Astrocyte (in vitro differentiated cells and primary cell): ENCODE measurements at regions not wholly inside any gene's neighbourhood (a gene's known extent, or its start where the extent isn't known, plus 50 kb on each side); places are given as distances from the start of the nearest gene placed in this dataset.

ENCODE experiments used
- DNase-seq: peaks from one replicate; pipeline ENCODE4 v3.0.0-alpha.2; 2010; ENCODE audit warnings: low read depth
- FAIRE-seq: peaks from 2 replicates; lab custom pipeline; 2011; peaks lifted over from hg19 to GRCh38; lab: Jason Lieb, UNC
- H2AFZ ChIP-seq: 2 replicates; pipeline ENCODE4 v1.6.0; 2012; ENCODE audit warnings: low read depth, low read length, inconsistent platforms
- H3K27ac ChIP-seq: 2 replicates; pipeline ENCODE4 v1.5.1; 2011; ENCODE audit warnings: low read depth, low read length, inconsistent platforms
- H3K27me3 ChIP-seq: 2 replicates; pipeline ENCODE4 v1.6.0; 2011; ENCODE audit warnings: low read length, inconsistent platforms; ENCODE audit not compliant: insufficient read depth
- H3K36me3 ChIP-seq: 2 replicates; pipeline ENCODE4 v1.5.1; 2011; ENCODE audit warnings: low read length, inconsistent platforms; ENCODE audit not compliant: insufficient read depth
- H3K4me1 ChIP-seq: 2 replicates; pipeline ENCODE4 v1.5.1; 2011; ENCODE audit warnings: low read length, inconsistent platforms; ENCODE audit not compliant: insufficient read depth
- H3K4me2 ChIP-seq: 2 replicates; pipeline ENCODE4 v1.6.0; 2012; ENCODE audit warnings: low read length, inconsistent platforms
- H3K4me3 ChIP-seq: 2 replicates; pipeline ENCODE4 v1.5.1; 2011; ENCODE audit warnings: low read depth, mild to moderate bottlenecking, low read length, inconsistent platforms; ENCODE audit not compliant: insufficient read depth
- H3K79me2 ChIP-seq: 2 replicates; pipeline ENCODE4 v1.6.0; 2012; ENCODE audit warnings: mild to moderate bottlenecking, low read length, inconsistent platforms; ENCODE audit not compliant: insufficient read depth
- H3K9ac ChIP-seq: 2 replicates; pipeline ENCODE4 v1.6.0; 2012; ENCODE audit warnings: mild to moderate bottlenecking, low read length, inconsistent platforms
- H3K9me3 ChIP-seq: 2 replicates; pipeline ENCODE4 v1.5.1; 2012; ENCODE audit warnings: low read depth, mild to moderate bottlenecking, low read length, inconsistent platforms; ENCODE audit not compliant: insufficient read depth
- H4K20me1 ChIP-seq: 2 replicates; pipeline ENCODE4 v1.6.0; 2012; ENCODE audit warnings: low read length, inconsistent platforms; ENCODE audit not compliant: insufficient read depth
- H3K27ac Mint-ChIP-seq: one replicate; pipeline ENCODE4 v1.8.0; 2021; ENCODE audit warnings: mild to moderate bottlenecking, mixed read lengths; ENCODE audit not compliant: unreplicated experiment
- H3K27me3 Mint-ChIP-seq: one replicate; pipeline ENCODE4 v1.8.0; 2021; ENCODE audit warnings: low read depth, mixed read lengths; ENCODE audit not compliant: unreplicated experiment
- H3K36me3 Mint-ChIP-seq: one replicate; pipeline ENCODE4 v1.8.0; 2021; ENCODE audit warnings: low read depth, mixed read lengths; ENCODE audit not compliant: unreplicated experiment
- H3K4me1 Mint-ChIP-seq: one replicate; pipeline ENCODE4 v1.8.0; 2021; ENCODE audit warnings: low read depth, mixed read lengths; ENCODE audit not compliant: unreplicated experiment
- H3K4me3 Mint-ChIP-seq: one replicate; pipeline ENCODE4 v1.8.0; 2021; ENCODE audit warnings: mild to moderate bottlenecking, moderate library complexity, mixed read lengths; ENCODE audit not compliant: unreplicated experiment
- H3K9me3 Mint-ChIP-seq: one replicate; pipeline ENCODE4 v1.8.0; 2021; ENCODE audit warnings: mild to moderate bottlenecking, mixed read lengths; ENCODE audit not compliant: unreplicated experiment
- EZH2 ChIP-seq: IDR thresholded peaks from 2 replicates; pipeline ENCODE4 v1.6.1; 2012; ENCODE audit warnings: mild to moderate bottlenecking, low read length, inconsistent platforms; ENCODE audit not compliant: insufficient read depth
- TF ChIP-seq, protein P1 (sequence below): IDR thresholded peaks from 2 replicates; pipeline ENCODE4 v1.5.1; 2011; ENCODE audit warnings: low read depth, mild to moderate bottlenecking, inconsistent platforms, low read length, moderate library complexity; ENCODE audit not compliant: insufficient read depth

GRCh38 chr1:47623557-47623940 lies 185.7 kb downstream of the FOXD2 start:
- no peaks in the 10 kb centered on the region for H3K36me3 ChIP-seq
- peaks cover 38% of the 10 kb centered on the region for H3K27me3 Mint-ChIP-seq
- no peaks in the 10 kb centered on the region for H4K20me1 ChIP-seq
- no peaks in the 10 kb centered on the region for H3K36me3 Mint-ChIP-seq
- FAIRE-seq (no peak), DNase-seq (no peak)
- no peak overlapping the region for H3K4me3 ChIP-seq
- peaks cover 2% of the 10 kb centered on the region for H3K9me3 Mint-ChIP-seq
- H3K79me2 ChIP-seq, result no peaks in the 10 kb centered on the region
- no peak overlapping the region for H3K4me2 ChIP-seq
- no peaks in the 10 kb centered on the region for H3K9me3 ChIP-seq
- no peak for TF ChIP-seq EZH2
- TF ChIP-seq, protein P1, sequence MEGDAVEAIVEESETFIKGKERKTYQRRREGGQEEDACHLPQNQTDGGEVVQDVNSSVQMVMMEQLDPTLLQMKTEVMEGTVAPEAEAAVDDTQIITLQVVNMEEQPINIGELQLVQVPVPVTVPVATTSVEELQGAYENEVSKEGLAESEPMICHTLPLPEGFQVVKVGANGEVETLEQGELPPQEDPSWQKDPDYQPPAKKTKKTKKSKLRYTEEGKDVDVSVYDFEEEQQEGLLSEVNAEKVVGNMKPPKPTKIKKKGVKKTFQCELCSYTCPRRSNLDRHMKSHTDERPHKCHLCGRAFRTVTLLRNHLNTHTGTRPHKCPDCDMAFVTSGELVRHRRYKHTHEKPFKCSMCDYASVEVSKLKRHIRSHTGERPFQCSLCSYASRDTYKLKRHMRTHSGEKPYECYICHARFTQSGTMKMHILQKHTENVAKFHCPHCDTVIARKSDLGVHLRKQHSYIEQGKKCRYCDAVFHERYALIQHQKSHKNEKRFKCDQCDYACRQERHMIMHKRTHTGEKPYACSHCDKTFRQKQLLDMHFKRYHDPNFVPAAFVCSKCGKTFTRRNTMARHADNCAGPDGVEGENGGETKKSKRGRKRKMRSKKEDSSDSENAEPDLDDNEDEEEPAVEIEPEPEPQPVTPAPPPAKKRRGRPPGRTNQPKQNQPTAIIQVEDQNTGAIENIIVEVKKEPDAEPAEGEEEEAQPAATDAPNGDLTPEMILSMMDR, result no peak
- H3K4me1 Mint-ChIP-seq, result peaks cover 4% of the 10 kb centered on the region
- H3K27ac Mint-ChIP-seq, result no peak overlapping the region
- no peak overlapping the region for H3K27ac ChIP-seq
- no peak overlapping the region for H2AFZ ChIP-seq
- H3K4me1 ChIP-seq, result no peaks in the 10 kb centered on the region
- no peaks in the 10 kb centered on the region for H3K27me3 ChIP-seq
- no peak overlapping the region for H3K9ac ChIP-seq
- no peak overlapping the region for H3K4me3 Mint-ChIP-seq

- Mint-ChIP-seq H3K36me3 (no peaks in the 10 kb centered on the region), H3K27me3 (peaks cover 40% of the 10 kb centered on the region), H3K9me3 (peaks cover 2% of the 10 kb centered on the region), H3K4me1 (peaks cover 4% of the 10 kb centered on the region), H3K4me3 (no peak overlapping the region), H3K27ac (no peak overlapping the region)
- H3K9me3 ChIP-seq, result no peaks in the 10 kb centered on the region
- H3K36me3 ChIP-seq, result no peaks in the 10 kb centered on the region
- no peaks in the 10 kb centered on the region for H3K4me1 ChIP-seq
- H3K4me2 ChIP-seq, result no peak overlapping the region
- no peak overlapping the region for H2AFZ ChIP-seq
- H3K27me3 ChIP-seq, result no peaks in the 10 kb centered on the region
- no peak overlapping the region for H3K27ac ChIP-seq
- no peak overlapping the region for H3K9ac ChIP-seq
- DNase-seq (no peak), FAIRE-seq (no peak)
- TF ChIP-seq, protein P1, result no peak
- TF ChIP-seq EZH2, result no peak
- H3K79me2 ChIP-seq, result no peaks in the 10 kb centered on the region
- H4K20me1 ChIP-seq, result no peaks in the 10 kb centered on the region
- H3K4me3 ChIP-seq, result no peak overlapping the region
Measured at GRCh38 chr1:47624531-47624930, 186.7 kb downstream of the FOXD2 start.

DNA sequence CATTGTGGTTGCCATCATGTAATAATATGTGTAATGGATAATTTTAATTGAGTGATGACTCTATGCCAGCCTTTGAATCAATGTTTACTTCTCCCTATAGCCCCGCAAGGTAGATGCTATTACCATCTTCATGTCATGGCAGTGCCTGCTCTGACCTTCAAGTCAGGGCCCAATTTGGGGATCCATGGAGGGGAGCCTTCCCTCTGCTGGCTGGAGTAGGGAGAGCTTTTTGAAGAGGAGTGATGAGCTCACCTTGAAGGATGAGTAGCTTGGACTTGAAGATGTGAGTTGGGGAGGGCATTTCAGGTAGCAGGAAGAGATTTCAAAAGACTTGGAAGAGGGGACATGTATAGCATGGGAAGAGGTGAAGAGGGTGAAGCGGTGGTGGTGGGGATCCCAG lies 189.2 kb downstream of the FOXD2 start:
- Mint-ChIP-seq H3K36me3 (no peaks in the 10 kb centered on the region), H3K27ac (no peak overlapping the region), H3K9me3 (peaks cover 5% of the 10 kb centered on the region), H3K27me3 (peaks cover 53% of the 10 kb centered on the region), H3K4me3 (no peak overlapping the region), H3K4me1 (peaks cover 4% of the 10 kb centered on the region)
- no peak for TF ChIP-seq EZH2
- TF ChIP-seq, protein P1, result no peak
- no peaks in the 10 kb centered on the region for H3K36me3 ChIP-seq
- no peaks in the 10 kb centered on the region for H4K20me1 ChIP-seq
- no peak overlapping the region for H3K9ac ChIP-seq
- H3K79me2 ChIP-seq, result no peaks in the 10 kb centered on the region
- H2AFZ ChIP-seq, result no peak overlapping the region
- H3K27me3 ChIP-seq, result peaks cover 3% of the 10 kb centered on the region
- H3K4me2 ChIP-seq, result no peak overlapping the region
- no peak overlapping the region for H3K27ac ChIP-seq
- no peak overlapping the region for H3K4me3 ChIP-seq
- no peaks in the 10 kb centered on the region for H3K4me1 ChIP-seq
- no peaks in the 10 kb centered on the region for H3K9me3 ChIP-seq
- FAIRE-seq (no peak), DNase-seq (no peak)
